RWPE1 (cell line): ENCODE measurements at regions not wholly inside any gene's neighbourhood (a gene's known extent, or its start where the extent isn't known, plus 50 kb on each side); places are given as distances from the start of the nearest gene placed in this dataset.
"Not testable (repeated sequence)": the region's sequence is repeated elsewhere in the genome, so short reads cannot be mapped to it uniquely, and the experiment has no call there.

Experiments
- CTCF ChIA-PET: fragments of 350-600 bp; sonication (Branson Sonifier 250); formaldehyde crosslinking; extraction: SDS; loops from one replicate; lab custom pipeline; 2021; lab: Yijun Ruan, JAX
- POLR2A ChIA-PET: fragments of 400-600 bp; formaldehyde crosslinking; extraction: SDS; loops from one replicate; lab custom pipeline; 2020; ENCODE audit warnings: antibody characterized with exemption; ENCODE audit not compliant: low non-redundant PET; lab: Yijun Ruan, JAX
- DNase-seq: peaks from one replicate; pipeline ENCODE4 v3.0.0; 2012; ENCODE audit warnings: low spot score
- H3K27ac ChIP-seq: fragments of 450-650 bp; 2 replicates; pipeline ENCODE4 v1.5.1; 2017
- CTCF ChIP-seq: fragments of 450-650 bp; conservative IDR thresholded peaks from 2 replicates; pipeline ENCODE4 v1.5.1; 2017; ENCODE audit warnings: low read depth, mild to moderate bottlenecking

- ChIA-PET POLR2A (no interaction called here), CTCF (no interaction called here)
- no peak overlapping the region for H3K27ac ChIP-seq
- DNase-seq = no peak
- no peak for TF ChIP-seq CTCF
Measured at GRCh38 chr15:81890496-81890895, 155.3 kb downstream of the MEX3B start.

- POLR2A ChIA-PET = no interaction called here
- TF ChIP-seq CTCF = no peak
- no peak for DNase-seq
- CTCF ChIA-PET = interaction anchor here (0.6 kb wide), 1 partner anchor 11 kb away, joined by 3 read pairs; no protein-coding TSS in a partner anchor
- no peak overlapping the region for H3K27ac ChIP-seq
Measured at GRCh38 chr15:81889485-81889881, 156.3 kb downstream of the MEX3B start.

GRCh38 chr15:81888748-81889484 lies 156.9 kb downstream of the MEX3B start:
- TF ChIP-seq CTCF = no peak
- POLR2A ChIA-PET = no interaction called here
- CTCF ChIA-PET = no interaction called here
- DNase-seq = no peak
- no peak overlapping the region; the same call in 1 of the 2 replicates for H3K27ac ChIP-seq

- DNase-seq = peak; percentile 64
- TF ChIP-seq CTCF = no peak
- ChIA-PET CTCF (interaction anchor here (0.7 kb wide), 1 partner anchor 9 kb away, joined by 3 read pairs; no protein-coding TSS in a partner anchor), POLR2A (no interaction called here)
- peak overlapping the region; percentile 88 for H3K27ac ChIP-seq
Measured at GRCh38 chr15:81887912-81888311, 157.9 kb downstream of the MEX3B start.

- H3K27ac ChIP-seq, POLR2A ChIA-PET, DNase-seq: not testable (repeated sequence)
- CTCF ChIA-PET = interaction anchor here (0.6 kb wide), 1 partner anchor 471 kb away, joined by 3 read pairs; no protein-coding TSS in a partner anchor
Measured at GRCh38 chr15:81887188-81887587, 158.6 kb downstream of the MEX3B start.

- DNase-seq = peak; percentile 34
- TF ChIP-seq CTCF = no peak
- H3K27ac ChIP-seq = no peak overlapping the region
- ChIA-PET CTCF (no interaction called here), POLR2A (no interaction called here)
Measured at GRCh38 chr15:81886591-81886990, 159.2 kb downstream of the MEX3B start.

- no peak for TF ChIP-seq CTCF
- DNase-seq = no peak
- CTCF ChIA-PET = no interaction called here
- POLR2A ChIA-PET = no interaction called here
- H3K27ac ChIP-seq = no peak overlapping the region
Measured at GRCh38 chr15:81886080-81886479, 159.7 kb downstream of the MEX3B start.
